ENCODE measurements at regions not wholly inside any gene's neighbourhood (a gene's known extent, or its start where the extent isn't known, plus 50 kb on each side); places are given as distances from the start of the nearest gene placed in this dataset.

DNA sequence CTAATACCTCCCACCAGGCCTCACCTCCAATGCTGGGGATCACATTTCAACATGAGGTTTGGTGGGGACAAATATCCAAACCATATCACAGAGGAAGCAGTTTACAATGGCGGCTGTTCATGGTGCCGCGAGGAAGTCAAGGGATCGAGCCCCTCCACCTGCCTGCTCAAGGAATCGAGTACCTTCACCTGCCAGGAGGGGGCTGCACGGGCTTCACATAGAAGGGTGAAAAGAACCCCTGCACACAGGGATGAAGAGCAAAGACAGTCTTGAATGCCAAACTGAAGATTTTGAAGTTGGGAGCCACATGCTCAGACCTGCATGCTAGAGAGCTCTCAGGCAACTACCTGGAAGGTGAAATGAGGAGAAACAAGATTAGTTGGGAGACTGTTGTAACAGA is 110.3 kb downstream of the KCNF1 start:
- no peak for DNase-seq (ENCODE audit: low read depth)
- no peak overlapping the region for H3K4me3 ChIP-seq (ENCODE audit: low read length)
- TF ChIP-seq, protein P1, sequence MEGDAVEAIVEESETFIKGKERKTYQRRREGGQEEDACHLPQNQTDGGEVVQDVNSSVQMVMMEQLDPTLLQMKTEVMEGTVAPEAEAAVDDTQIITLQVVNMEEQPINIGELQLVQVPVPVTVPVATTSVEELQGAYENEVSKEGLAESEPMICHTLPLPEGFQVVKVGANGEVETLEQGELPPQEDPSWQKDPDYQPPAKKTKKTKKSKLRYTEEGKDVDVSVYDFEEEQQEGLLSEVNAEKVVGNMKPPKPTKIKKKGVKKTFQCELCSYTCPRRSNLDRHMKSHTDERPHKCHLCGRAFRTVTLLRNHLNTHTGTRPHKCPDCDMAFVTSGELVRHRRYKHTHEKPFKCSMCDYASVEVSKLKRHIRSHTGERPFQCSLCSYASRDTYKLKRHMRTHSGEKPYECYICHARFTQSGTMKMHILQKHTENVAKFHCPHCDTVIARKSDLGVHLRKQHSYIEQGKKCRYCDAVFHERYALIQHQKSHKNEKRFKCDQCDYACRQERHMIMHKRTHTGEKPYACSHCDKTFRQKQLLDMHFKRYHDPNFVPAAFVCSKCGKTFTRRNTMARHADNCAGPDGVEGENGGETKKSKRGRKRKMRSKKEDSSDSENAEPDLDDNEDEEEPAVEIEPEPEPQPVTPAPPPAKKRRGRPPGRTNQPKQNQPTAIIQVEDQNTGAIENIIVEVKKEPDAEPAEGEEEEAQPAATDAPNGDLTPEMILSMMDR (IDR thresholded peaks at IDR 0.05; ENCODE audit: insufficient read depth, low read depth, low read length, missing control alignments), result no peak

DNA sequence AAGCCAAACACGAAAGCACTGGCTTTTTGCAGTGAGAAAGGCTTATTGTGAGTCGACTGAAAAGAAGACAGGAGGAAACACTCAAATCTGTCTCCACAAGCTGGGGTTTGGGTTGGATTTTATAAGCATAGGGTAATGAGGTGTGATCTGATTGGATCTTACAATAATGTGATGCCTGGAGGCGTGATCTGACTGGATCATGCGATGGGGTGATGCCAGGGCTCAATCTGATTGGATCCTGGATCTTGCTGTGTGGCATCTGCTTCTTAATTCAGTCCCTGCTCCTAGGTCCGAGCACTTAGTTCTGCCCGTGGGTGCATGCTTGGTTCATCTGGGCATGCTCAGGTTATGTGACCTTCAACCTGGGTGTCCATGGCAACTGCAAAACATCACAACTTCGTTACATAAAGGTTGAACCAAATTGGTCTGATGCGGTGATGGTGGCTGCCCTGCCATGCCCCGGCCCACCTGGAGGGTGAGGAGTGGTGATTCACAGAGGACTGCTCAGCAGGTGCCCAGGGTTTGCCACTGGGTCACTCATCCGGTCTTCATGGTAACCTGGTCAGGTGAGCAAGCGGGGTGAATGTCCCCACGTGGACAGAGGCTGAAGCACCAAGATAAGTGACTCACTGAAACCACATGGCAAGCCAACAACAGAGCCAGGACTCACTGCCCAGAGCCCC is 111.0 kb downstream of the KCNF1 start:
- TF ChIP-seq, protein P1 (IDR thresholded peaks at IDR 0.05; ENCODE audit: insufficient read depth, low read depth, low read length, missing control alignments), result no peak
- H3K4me3 ChIP-seq (ENCODE audit: low read length), result no peak overlapping the region
- DNase-seq (ENCODE audit: low read depth), result no peak

DNA sequence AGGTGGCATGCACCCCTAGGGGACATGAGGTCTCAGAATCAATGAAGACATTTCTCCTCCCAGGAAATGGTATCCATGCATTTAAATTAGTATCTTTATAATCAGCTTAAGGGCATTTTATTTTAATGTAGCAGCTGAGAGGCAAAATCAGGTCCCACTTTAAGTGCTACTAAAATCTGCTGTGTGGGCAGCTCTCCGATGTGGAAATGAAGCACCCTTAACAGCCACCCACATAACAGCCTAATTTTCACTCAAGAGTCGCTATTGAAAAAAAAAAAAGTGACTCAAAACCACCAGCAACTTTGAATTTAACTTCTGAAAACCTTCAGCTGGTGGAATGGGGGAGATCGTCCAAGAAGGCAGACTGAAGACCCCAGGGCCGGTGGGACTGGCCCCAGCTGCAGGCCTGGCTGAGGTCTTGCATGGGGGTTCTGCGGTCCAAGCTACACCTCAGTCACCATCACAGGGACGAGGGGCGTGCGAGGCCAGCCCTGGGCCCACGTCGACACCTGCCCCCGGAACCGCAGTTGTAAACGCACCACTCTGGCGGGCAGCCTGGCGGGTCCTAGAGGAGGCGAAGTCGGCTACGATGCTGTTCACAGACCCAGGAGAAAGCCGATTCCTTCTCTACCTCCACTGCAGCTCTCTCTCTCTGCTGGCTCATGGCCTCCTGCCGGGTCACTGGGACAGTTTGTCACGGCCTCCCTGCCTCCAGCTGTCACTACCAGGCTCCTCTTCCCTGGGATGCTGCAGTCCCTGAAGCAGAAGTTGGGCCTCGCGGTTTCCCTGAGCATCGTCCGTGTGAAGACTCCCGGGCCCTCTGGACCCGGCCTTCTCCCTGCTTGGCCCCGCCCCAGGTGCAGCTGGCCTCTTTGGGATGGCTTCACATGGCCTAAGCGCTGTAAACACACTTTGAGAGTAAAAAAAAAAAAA is 111.9 kb downstream of the KCNF1 start:
- DNase-seq (ENCODE audit: low read depth), result no peak
- TF ChIP-seq, protein P1 (IDR thresholded peaks at IDR 0.05; ENCODE audit: insufficient read depth, low read depth, low read length, missing control alignments), result no peak
- H3K4me3 ChIP-seq (ENCODE audit: low read length), result no peak overlapping the region

DNA sequence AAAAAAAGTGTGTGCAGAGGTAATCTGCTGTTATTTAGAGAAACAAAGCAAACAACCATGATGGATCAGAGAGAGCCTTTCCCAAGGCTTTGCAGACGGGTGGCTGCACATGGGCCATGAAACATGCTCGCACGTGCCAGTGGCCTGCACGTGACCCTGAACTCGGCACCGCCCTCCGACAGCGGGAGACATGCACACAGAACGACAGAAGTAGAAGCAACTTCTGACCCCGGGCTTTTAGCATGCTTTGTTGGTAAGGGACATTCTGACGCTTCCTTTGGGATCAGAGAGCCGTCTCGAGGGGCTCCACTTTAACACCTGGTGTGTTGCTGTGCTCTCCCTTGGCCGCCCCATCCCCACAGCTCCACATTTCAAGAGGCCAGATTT is 112.5 kb downstream of the KCNF1 start:
- no peak overlapping the region for H3K4me3 ChIP-seq (ENCODE audit: low read length)
- peak; percentile 2 for DNase-seq (ENCODE audit: low read depth)
- TF ChIP-seq, protein P1 (IDR thresholded peaks at IDR 0.05; ENCODE audit: insufficient read depth, low read depth, low read length, missing control alignments), result no peak

DNA sequence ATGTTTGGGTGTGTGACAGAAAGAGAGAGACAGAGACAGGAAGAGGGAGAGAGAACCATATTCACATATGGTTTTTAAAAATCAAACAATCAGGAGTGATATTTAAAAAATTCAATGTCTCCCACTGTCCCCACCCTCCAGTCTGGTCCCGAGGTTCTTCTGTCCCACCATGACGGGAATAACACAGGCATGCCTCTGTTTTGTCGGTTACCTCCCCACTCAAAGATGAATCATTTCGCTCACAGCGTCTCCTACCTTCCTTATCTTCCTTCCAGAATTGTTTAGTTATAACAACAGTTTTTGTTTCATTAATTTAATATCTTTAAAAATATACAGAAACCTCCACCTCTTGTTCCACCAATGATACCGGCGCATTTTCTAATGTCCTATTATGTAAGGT is 113.0 kb downstream of the KCNF1 start:
- no peak for DNase-seq (ENCODE audit: low read depth)
- H3K4me3 ChIP-seq (ENCODE audit: low read length), result no peak overlapping the region
- TF ChIP-seq, protein P1 (IDR thresholded peaks at IDR 0.05; ENCODE audit: insufficient read depth, low read depth, low read length, missing control alignments), result no peak

DNA sequence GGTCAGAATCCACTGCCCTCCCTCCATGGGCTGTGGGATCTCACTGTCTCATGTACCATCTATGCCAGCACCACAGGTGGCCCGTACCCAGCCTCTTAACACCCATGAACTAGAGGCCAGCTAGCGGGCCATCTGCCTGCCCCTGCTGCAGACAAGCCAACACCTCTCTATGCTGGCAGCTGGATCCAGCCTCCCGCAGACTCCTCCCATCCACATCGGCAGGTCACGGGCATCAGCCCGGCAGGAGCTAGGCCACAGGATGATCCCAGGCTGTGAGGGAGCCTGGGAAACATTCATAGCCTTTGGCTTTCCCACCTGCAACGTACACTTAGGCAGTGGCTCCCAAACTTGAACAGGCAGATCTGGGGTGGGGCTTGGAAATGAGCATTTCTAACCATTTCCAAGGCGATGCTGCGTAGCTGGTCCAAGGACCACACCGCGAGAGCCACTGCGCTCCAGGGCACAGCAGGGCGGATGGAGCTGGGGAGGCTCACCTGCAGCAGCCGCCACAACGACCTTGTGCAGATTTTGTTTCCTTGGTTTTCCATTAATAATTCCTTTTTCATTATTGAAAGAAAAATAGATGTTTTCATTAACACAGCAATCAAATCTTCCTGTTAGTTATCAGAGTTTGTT is 114.7 kb downstream of the KCNF1 start:
- no peak overlapping the region for H3K4me3 ChIP-seq (ENCODE audit: low read length)
- TF ChIP-seq, protein P1 (IDR thresholded peaks at IDR 0.05; ENCODE audit: insufficient read depth, low read depth, low read length, missing control alignments), result no peak
- DNase-seq (ENCODE audit: low read depth), result no peak

Measured in epithelial cell of esophagus (primary cell).